ENCODE measurements at regions not wholly inside any gene's neighbourhood (a gene's known extent, or its start where the extent isn't known, plus 50 kb on each side); places are given as distances from the start of the nearest gene placed in this dataset.

DNA sequence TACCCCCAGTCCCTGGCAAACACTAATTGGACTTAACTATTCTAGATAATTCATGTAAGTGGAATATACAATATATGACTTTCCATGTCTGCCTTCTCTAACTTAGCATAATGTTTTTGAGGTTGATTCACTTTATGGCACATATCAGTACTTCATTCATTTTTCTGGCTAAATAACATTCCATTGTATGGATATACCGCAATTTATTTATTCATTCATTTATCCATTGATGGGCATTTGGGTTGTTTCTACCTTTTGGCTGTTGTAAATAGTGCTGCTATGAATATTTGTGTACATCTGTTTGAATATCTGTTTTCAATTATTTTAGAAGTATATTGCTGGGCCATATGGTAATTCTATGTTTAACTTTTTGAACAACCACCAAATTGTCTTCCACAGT is 616.3 kb downstream of the UTRN start:
- Histone ChIP-seq H3K9me3 (ENCODE audit: control insufficient read depth, insufficient read depth, low read length) (no peaks in the 10 kb centered on the region), H3F3A (ENCODE audit: control insufficient read depth, insufficient read depth) (no peaks in the 10 kb centered on the region), H3K79me2 (ENCODE audit: control insufficient read depth, low read length) (no peaks in the 10 kb centered on the region), H3K4me2 (ENCODE audit: low read length) (no peak overlapping the region), H3K27me3 (ENCODE audit: control insufficient read depth, low read length) (no peaks in the 10 kb centered on the region), H3K4me3 (ENCODE audit: low read length) (no peak overlapping the region), H3K27ac (ENCODE audit: low read depth, low read length) (no peak overlapping the region), H3K36me3 (ENCODE audit: control insufficient read depth, low read length) (no peaks in the 10 kb centered on the region), H3K9me2 (replicated peaks; ENCODE audit: control insufficient read depth, low read length) (no peaks in the 10 kb centered on the region), H3K4me1 (ENCODE audit: control insufficient read depth, low read length) (no peaks in the 10 kb centered on the region), H4K20me1 (ENCODE audit: control insufficient read depth, insufficient read depth, low read depth, low read length) (no peaks in the 10 kb centered on the region)
- TF ChIP-seq, protein P1, sequence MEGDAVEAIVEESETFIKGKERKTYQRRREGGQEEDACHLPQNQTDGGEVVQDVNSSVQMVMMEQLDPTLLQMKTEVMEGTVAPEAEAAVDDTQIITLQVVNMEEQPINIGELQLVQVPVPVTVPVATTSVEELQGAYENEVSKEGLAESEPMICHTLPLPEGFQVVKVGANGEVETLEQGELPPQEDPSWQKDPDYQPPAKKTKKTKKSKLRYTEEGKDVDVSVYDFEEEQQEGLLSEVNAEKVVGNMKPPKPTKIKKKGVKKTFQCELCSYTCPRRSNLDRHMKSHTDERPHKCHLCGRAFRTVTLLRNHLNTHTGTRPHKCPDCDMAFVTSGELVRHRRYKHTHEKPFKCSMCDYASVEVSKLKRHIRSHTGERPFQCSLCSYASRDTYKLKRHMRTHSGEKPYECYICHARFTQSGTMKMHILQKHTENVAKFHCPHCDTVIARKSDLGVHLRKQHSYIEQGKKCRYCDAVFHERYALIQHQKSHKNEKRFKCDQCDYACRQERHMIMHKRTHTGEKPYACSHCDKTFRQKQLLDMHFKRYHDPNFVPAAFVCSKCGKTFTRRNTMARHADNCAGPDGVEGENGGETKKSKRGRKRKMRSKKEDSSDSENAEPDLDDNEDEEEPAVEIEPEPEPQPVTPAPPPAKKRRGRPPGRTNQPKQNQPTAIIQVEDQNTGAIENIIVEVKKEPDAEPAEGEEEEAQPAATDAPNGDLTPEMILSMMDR (IDR thresholded peaks at IDR 0.05; ENCODE audit: low read depth, low read length, poor library complexity, severe bottlenecking) = no peak
- TF ChIP-seq EZH2phosphoT487 (IDR thresholded peaks at IDR 0.05; ENCODE audit: borderline replicate concordance, low read length) = no peak

DNA sequence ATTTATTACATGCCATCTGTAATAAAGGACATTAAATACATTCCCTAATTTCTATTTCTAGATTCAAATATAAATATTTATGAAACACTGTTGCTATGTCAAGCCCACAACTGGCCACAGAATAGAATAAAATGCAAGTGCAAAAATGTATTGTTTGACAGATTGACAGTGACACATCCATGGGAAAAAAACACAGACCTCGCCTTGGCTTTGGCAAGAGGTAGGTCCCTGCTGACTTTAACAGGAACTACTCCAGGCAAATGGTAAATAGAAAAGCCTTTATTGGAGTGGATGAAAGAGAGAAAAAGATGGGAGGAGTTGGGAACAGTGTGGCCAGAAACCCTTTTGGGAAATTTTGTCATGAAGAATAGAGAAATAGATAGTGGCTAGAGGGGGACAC is 622.9 kb downstream of the UTRN start:
- H3K36me3 ChIP-seq (ENCODE audit: control insufficient read depth, low read length) = no peaks in the 10 kb centered on the region
- H3K4me2 ChIP-seq (ENCODE audit: low read length) = no peak overlapping the region
- no peaks in the 10 kb centered on the region for H3K27me3 ChIP-seq (ENCODE audit: control insufficient read depth, low read length)
- no peaks in the 10 kb centered on the region for H3K79me2 ChIP-seq (ENCODE audit: control insufficient read depth, low read length)
- H3K4me1 ChIP-seq (ENCODE audit: control insufficient read depth, low read length) = no peaks in the 10 kb centered on the region
- no peaks in the 10 kb centered on the region for H3K9me3 ChIP-seq (ENCODE audit: control insufficient read depth, insufficient read depth, low read length)
- no peaks in the 10 kb centered on the region for H4K20me1 ChIP-seq (ENCODE audit: control insufficient read depth, insufficient read depth, low read depth, low read length)
- no peaks in the 10 kb centered on the region for H3F3A ChIP-seq (ENCODE audit: control insufficient read depth, insufficient read depth)
- no peak for TF ChIP-seq EZH2phosphoT487 (IDR thresholded peaks at IDR 0.05; ENCODE audit: borderline replicate concordance, low read length)
- TF ChIP-seq, protein P1 (IDR thresholded peaks at IDR 0.05; ENCODE audit: low read depth, low read length, poor library complexity, severe bottlenecking) = no peak
- no peaks in the 10 kb centered on the region for H3K9me2 ChIP-seq (replicated peaks; ENCODE audit: control insufficient read depth, low read length)
- no peak overlapping the region for H3K27ac ChIP-seq (ENCODE audit: low read depth, low read length)
- no peak overlapping the region for H3K4me3 ChIP-seq (ENCODE audit: low read length)

DNA sequence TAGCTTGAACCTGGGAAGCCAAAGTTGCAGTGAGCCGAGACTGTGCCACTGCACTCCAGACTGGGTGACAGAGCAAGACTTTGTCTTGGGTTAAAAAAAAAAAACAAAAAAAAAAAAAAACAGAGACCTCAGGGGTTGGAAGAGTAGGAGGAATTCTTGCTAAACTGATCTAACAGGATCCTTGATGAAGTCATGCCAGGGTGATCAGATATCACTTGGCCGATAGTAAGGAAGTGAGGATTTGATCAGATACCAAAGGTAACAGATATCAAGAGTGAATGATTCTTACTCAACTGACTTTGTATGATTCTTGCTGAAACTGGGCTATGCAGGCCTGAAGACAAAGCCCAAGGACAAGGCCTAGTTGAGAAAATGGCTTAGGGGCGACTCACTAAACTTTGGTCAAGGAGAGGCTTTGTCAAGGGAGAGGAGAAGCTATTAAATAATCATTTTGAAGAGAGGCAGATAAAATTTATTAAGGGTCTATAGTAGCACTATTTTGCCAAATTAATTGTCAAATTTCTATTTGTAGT is 624.7 kb downstream of the UTRN start:
- TF ChIP-seq, protein P1 (IDR thresholded peaks at IDR 0.05; ENCODE audit: low read depth, low read length, poor library complexity, severe bottlenecking) = no peak
- H3K4me3 ChIP-seq (ENCODE audit: low read length) = no peak overlapping the region
- H3K4me2 ChIP-seq (ENCODE audit: low read length) = no peak overlapping the region
- H3K36me3 ChIP-seq (ENCODE audit: control insufficient read depth, low read length) = no peaks in the 10 kb centered on the region
- H3K27ac ChIP-seq (ENCODE audit: low read depth, low read length) = no peak overlapping the region
- no peaks in the 10 kb centered on the region for H3K9me3 ChIP-seq (ENCODE audit: control insufficient read depth, insufficient read depth, low read length)
- H4K20me1 ChIP-seq (ENCODE audit: control insufficient read depth, insufficient read depth, low read depth, low read length) = no peaks in the 10 kb centered on the region
- H3F3A ChIP-seq (ENCODE audit: control insufficient read depth, insufficient read depth) = no peaks in the 10 kb centered on the region
- H3K9me2 ChIP-seq (replicated peaks; ENCODE audit: control insufficient read depth, low read length) = no peaks in the 10 kb centered on the region
- H3K79me2 ChIP-seq (ENCODE audit: control insufficient read depth, low read length) = no peaks in the 10 kb centered on the region
- H3K27me3 ChIP-seq (ENCODE audit: control insufficient read depth, low read length) = no peaks in the 10 kb centered on the region
- no peaks in the 10 kb centered on the region for H3K4me1 ChIP-seq (ENCODE audit: control insufficient read depth, low read length)

DNA sequence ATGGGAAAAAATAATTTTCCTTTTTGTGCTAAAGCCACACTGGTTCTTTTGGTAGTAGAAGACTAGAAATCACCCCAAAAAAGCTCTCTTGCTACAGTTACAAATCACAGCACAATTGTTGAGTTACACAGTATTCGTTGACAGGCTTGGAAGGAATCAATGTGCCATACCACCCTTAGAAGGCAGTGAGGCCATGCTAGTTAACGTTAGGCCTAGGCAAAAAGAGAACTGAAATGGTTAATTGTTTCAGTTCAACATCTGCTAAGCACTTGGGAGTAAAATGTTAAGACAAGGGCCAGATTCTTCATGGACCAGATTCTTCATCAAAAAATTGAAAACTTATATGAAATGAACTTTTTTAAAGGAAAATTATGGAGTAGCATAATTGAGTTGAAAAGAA is 626.2 kb downstream of the UTRN start:
- no peaks in the 10 kb centered on the region for H4K20me1 ChIP-seq (ENCODE audit: control insufficient read depth, insufficient read depth, low read depth, low read length)
- no peaks in the 10 kb centered on the region for H3K27me3 ChIP-seq (ENCODE audit: control insufficient read depth, low read length)
- H3F3A ChIP-seq (ENCODE audit: control insufficient read depth, insufficient read depth) = no peaks in the 10 kb centered on the region
- no peak overlapping the region for H3K27ac ChIP-seq (ENCODE audit: low read depth, low read length)
- H3K4me3 ChIP-seq (ENCODE audit: low read length) = no peak overlapping the region
- no peaks in the 10 kb centered on the region for H3K36me3 ChIP-seq (ENCODE audit: control insufficient read depth, low read length)
- no peak overlapping the region for H3K4me2 ChIP-seq (ENCODE audit: low read length)
- no peaks in the 10 kb centered on the region for H3K9me3 ChIP-seq (ENCODE audit: control insufficient read depth, insufficient read depth, low read length)
- H3K79me2 ChIP-seq (ENCODE audit: control insufficient read depth, low read length) = no peaks in the 10 kb centered on the region
- TF ChIP-seq, protein P1 (IDR thresholded peaks at IDR 0.05; ENCODE audit: low read depth, low read length, poor library complexity, severe bottlenecking) = no peak
- no peak for TF ChIP-seq EZH2phosphoT487 (IDR thresholded peaks at IDR 0.05; ENCODE audit: borderline replicate concordance, low read length)
- H3K4me1 ChIP-seq (ENCODE audit: control insufficient read depth, low read length) = no peaks in the 10 kb centered on the region
- H3K9me2 ChIP-seq (replicated peaks; ENCODE audit: control insufficient read depth, low read length) = no peaks in the 10 kb centered on the region
